Left ventricle myocardium inferior (tissue), 1 donor: ENCODE measurements at regions not wholly inside any gene's neighbourhood (a gene's known extent, or its start where the extent isn't known, plus 50 kb on each side); places are given as distances from the start of the nearest gene placed in this dataset.
A peak's percentile ranks its signal among the peaks of the same experiment; 100 is the strongest.

Experiments used
- DNase-seq: peaks from one replicate; pipeline ENCODE4 v3.0.0-alpha.2; 2020
- H3K27ac ChIP-seq: fragments of 200-600 bp; replicated peaks from 2 replicates; pipeline ENCODE4 v1.8.0; 2021
- H3K27me3 ChIP-seq: fragments of 200-600 bp; 2 replicates; pipeline ENCODE4 v1.8.0; 2021; ENCODE audit warnings: low read depth
- H3K36me3 ChIP-seq: fragments of 200-600 bp; 2 replicates; pipeline ENCODE4 v1.8.0; 2021
- H3K4me1 ChIP-seq: fragments of 200-600 bp; 2 replicates; pipeline ENCODE4 v1.8.0; 2021
- H3K4me3 ChIP-seq: fragments of 200-600 bp; 2 replicates; pipeline ENCODE4 v1.8.0; 2021; ENCODE audit warnings: mild to moderate bottlenecking, moderate library complexity
- H3K9me3 ChIP-seq: fragments of 200-600 bp; replicated peaks from 2 replicates; pipeline ENCODE4 v1.8.0; 2021
- intact Hi-C: fragments of 100-400 bp; cut with micrococcal nuclease; formaldehyde crosslinking; loops from one replicate; pipeline ENCODE4 v1.11.0; 2022
- TF ChIP-seq, protein P1 (sequence below): fragments of 200-600 bp; IDR thresholded peaks from 2 replicates; pipeline ENCODE4 v1.8.0; 2021; ENCODE audit warnings: antibody characterized with exemption, mild to moderate bottlenecking, borderline replicate concordance
- donor health status: DM: no; HTN: yes; CAD: no; lungs with severe emphysema.

DNA sequence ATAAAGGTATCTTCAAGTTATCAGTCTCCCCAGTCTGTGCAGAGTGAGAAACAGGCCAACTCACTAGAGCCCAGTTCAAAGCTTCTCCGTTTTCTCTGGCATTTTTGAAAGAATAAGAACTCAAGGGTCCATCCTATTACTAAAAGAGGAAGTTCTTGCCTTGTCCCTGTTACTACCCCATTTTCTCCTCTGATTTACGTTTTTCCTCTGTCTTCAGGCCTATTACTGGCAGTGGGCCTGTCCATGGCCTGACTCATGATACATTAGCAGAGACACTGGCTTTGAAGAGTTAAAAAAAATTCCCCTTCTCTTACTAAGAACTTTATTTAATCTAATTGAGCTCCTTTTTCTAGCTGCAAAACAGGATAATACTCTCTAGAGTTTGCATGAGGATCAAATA, 624.0 kb upstream of the KLF4 start:
- no peak for DNase-seq
- TF ChIP-seq, protein P1, sequence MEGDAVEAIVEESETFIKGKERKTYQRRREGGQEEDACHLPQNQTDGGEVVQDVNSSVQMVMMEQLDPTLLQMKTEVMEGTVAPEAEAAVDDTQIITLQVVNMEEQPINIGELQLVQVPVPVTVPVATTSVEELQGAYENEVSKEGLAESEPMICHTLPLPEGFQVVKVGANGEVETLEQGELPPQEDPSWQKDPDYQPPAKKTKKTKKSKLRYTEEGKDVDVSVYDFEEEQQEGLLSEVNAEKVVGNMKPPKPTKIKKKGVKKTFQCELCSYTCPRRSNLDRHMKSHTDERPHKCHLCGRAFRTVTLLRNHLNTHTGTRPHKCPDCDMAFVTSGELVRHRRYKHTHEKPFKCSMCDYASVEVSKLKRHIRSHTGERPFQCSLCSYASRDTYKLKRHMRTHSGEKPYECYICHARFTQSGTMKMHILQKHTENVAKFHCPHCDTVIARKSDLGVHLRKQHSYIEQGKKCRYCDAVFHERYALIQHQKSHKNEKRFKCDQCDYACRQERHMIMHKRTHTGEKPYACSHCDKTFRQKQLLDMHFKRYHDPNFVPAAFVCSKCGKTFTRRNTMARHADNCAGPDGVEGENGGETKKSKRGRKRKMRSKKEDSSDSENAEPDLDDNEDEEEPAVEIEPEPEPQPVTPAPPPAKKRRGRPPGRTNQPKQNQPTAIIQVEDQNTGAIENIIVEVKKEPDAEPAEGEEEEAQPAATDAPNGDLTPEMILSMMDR: no peak
- Histone ChIP-seq H3K9me3 (no peaks in the 10 kb centered on the region), H3K4me3 (no peak overlapping the region), H3K36me3 (no peaks in the 10 kb centered on the region), H3K4me1 (no peaks in the 10 kb centered on the region), H3K27ac (no peak overlapping the region), H3K27me3 (no peaks in the 10 kb centered on the region)
- intact Hi-C loops: no loop called here

DNA sequence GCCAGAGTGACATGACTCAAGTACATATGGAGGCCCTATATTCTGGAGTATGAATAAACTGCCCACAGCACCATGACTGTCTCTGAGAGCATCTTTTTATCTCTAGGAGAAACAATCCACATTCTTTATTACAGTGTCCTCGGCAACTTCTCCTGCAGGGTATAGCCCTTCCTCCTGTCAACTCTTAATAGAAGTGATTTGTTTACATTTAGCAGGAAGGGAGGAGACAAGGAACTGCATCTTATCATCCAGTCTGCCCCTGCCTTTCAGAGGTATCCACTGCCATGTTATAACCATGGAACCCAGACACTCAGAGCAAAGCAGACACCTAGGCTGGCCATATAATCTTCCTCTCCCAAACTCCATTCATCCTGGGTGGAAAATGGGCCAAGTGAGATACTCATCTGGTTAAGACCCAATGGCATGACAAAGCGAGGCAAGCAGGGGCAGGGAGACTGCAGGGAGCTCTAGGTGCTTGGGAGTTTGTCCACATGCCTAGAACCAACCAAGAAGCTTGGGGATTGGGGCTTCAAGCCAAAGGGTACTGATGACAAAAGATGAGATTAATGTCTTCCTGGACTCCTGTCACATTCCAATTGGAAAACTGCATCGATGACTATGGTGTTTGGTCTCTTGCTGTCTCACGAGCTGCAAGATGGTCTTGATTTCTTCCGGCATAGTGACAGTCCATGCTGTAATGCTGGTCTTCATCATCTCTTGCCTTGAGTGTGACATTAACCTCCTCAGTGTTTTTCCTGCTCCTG, 620.5 kb upstream of the KLF4 start:
- no peaks in the 10 kb centered on the region for H3K27me3 ChIP-seq
- DNase-seq: no peak
- H3K4me3 ChIP-seq: no peak overlapping the region
- H3K27ac ChIP-seq: no peak overlapping the region
- no peaks in the 10 kb centered on the region for H3K36me3 ChIP-seq
- no peaks in the 10 kb centered on the region for H3K4me1 ChIP-seq
- H3K9me3 ChIP-seq: no peaks in the 10 kb centered on the region
- intact Hi-C loops: no loop called here
- TF ChIP-seq, protein P1: no peak

DNA sequence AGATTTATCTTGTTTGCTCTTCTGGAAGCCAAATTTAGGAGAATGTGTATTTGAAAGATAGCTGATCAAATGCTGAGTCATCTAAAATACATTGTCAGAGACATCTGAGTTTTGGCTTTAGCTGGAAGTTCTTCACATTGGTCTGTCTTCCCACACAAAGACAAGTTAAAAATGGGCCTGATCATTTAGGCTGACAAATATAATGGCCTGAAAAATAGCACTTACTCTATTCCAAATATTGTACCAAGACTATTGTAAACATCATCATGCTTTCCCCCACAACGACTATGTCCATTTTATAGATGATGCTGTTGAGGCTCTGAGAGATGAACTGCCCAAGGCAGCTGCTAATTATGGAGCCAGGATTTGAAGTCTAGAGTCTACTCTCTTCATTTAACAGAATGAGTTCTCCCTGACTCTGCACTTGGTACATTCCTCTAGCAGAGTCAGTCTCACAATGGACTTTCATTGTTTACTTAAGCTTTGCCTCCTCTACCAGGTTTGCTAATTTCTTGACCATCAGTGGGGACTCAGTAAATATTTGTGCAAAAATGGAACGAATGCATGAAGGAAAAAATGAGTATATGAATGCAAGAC, 619.4 kb upstream of the KLF4 start:
- TF ChIP-seq, protein P1: no peak
- Histone ChIP-seq H3K4me1 (no peaks in the 10 kb centered on the region), H3K27me3 (no peaks in the 10 kb centered on the region), H3K36me3 (no peaks in the 10 kb centered on the region), H3K9me3 (no peaks in the 10 kb centered on the region), H3K27ac (no peak overlapping the region), H3K4me3 (no peak overlapping the region)
- intact Hi-C loops: no loop called here
- no peak for DNase-seq

DNA sequence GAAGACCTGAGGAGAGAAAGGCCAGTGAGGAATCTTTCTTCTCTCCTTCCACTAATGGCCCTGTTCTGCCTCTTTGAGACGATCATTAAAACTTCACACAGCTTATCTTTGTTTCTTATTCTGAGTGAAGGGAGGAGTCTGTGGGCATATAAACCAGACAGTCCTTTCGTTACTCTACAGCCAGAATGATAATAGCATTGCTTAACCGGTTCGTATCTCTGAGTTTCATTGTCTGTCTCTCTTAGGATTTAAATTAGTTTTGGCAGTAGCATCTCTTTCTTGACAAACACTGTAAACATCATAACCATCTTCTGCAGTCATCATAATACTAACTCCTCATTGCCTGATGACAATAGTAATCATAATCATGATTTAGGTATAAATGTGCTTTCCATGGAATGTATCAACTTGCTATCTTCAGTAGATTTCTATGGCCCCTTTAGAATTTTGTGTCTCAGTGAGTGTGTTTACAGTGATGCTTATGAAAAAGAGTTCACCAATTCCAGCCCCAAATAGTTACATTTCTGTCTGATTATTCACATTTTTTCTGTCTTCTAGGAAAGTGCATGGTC, 618.8 kb upstream of the KLF4 start:
- intact Hi-C loops: no loop called here

DNA sequence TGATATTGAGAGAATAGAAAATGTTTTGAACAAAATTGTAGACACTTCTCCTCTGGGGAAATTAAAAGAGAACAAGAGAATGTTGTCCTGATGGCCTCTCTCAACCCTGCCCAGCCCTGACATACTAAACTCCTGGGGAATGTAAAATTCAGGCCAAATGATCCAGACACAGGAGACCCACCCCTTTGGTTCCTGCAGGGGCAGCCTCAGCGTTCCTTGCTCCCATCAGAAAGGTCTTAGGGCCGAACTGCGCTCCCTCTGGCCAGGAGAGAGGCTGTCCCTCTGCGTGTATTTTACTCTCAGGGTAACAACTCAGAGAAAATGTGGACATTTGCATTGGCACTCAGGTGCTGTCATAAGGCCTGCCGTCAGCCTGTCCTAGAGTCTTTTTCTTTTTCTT, 616.3 kb upstream of the KLF4 start:
- TF ChIP-seq, protein P1: peak; percentile 13
- no peak for DNase-seq
- Histone ChIP-seq H3K27me3 (no peaks in the 10 kb centered on the region), H3K4me1 (no peaks in the 10 kb centered on the region), H3K36me3 (no peaks in the 10 kb centered on the region), H3K9me3 (no peaks in the 10 kb centered on the region), H3K4me3 (no peak overlapping the region), H3K27ac (no peak overlapping the region)
- intact Hi-C loops: no loop called here

More for the DNA sequence above, 618.8 kb upstream of the KLF4 start:
- DNase-seq: no peak
- Histone ChIP-seq H3K4me3 (no peak overlapping the region), H3K4me1 (no peaks in the 10 kb centered on the region), H3K36me3 (no peaks in the 10 kb centered on the region), H3K9me3 (no peaks in the 10 kb centered on the region), H3K27me3 (no peaks in the 10 kb centered on the region), H3K27ac (no peak overlapping the region)
- TF ChIP-seq, protein P1: no peak
